T-helper 9 cell (primary cell): ENCODE measurements at regions not wholly inside any gene's neighbourhood (a gene's known extent, or its start where the extent isn't known, plus 50 kb on each side); places are given as distances from the start of the nearest gene placed in this dataset.

Source experiments
- DNase-seq: peaks from one replicate; pipeline ENCODE4 v3.0.0-alpha.2; 2020

- DNase-seq, result no peak
Measured at GRCh38 chr4:81526706-81527105, 55.0 kb upstream of the RASGEF1B start.

GRCh38 chr4:81523672-81524327 is 52.1 kb upstream of the RASGEF1B start:
- no peak for DNase-seq

GRCh38 chr4:81522711-81523110 is 51.0 kb upstream of the RASGEF1B start:
- DNase-seq, result no peak

- DNase-seq, result no peak
Measured at GRCh38 chr4:81521708-81522107, 50.0 kb upstream of the RASGEF1B start.
